PC-9 (cell line): ENCODE measurements at regions not wholly inside any gene's neighbourhood (a gene's known extent, or its start where the extent isn't known, plus 50 kb on each side); places are given as distances from the start of the nearest gene placed in this dataset.

Source experiments
- EZH2 ChIP-seq: fragments of 200-600 bp; sonication (generic); IDR thresholded peaks from 2 replicates; pipeline ENCODE4 v1.8.0; 2017; ENCODE audit warnings: antibody characterized with exemption, low read depth
- TF ChIP-seq, protein P1 (sequence below): fragments of 200-600 bp; sonication (generic); conservative IDR thresholded peaks from 2 replicates; pipeline ENCODE4 v1.6.1; 2017; ENCODE audit warnings: mixed run types, antibody characterized with exemption, mild to moderate bottlenecking, moderate library complexity

DNA sequence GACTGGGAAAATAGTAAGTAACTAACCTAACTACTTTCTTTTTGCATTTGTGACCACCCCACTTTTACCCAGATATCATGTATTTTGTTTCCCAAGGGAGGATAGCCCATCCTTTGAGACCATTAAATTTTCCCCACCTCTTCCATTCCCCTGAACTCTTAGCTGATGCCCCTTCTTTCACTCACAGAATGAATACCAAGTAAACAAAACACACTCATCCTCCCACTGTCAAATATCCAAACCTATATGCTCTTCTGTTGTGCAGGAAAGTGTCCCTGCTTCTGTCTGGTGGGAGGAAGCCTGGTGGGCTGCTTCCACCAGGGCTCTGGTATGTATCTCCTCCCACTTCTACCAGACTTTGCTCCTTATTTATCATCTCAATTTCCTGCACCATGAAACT, 64.6 kb upstream of the PARD3B start:
- TF ChIP-seq, protein P1, sequence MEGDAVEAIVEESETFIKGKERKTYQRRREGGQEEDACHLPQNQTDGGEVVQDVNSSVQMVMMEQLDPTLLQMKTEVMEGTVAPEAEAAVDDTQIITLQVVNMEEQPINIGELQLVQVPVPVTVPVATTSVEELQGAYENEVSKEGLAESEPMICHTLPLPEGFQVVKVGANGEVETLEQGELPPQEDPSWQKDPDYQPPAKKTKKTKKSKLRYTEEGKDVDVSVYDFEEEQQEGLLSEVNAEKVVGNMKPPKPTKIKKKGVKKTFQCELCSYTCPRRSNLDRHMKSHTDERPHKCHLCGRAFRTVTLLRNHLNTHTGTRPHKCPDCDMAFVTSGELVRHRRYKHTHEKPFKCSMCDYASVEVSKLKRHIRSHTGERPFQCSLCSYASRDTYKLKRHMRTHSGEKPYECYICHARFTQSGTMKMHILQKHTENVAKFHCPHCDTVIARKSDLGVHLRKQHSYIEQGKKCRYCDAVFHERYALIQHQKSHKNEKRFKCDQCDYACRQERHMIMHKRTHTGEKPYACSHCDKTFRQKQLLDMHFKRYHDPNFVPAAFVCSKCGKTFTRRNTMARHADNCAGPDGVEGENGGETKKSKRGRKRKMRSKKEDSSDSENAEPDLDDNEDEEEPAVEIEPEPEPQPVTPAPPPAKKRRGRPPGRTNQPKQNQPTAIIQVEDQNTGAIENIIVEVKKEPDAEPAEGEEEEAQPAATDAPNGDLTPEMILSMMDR = no peak
- no peak for TF ChIP-seq EZH2
